ENCODE measurements at regions not wholly inside any gene's neighbourhood (a gene's known extent, or its start where the extent isn't known, plus 50 kb on each side); places are given as distances from the start of the nearest gene placed in this dataset.

DNA sequence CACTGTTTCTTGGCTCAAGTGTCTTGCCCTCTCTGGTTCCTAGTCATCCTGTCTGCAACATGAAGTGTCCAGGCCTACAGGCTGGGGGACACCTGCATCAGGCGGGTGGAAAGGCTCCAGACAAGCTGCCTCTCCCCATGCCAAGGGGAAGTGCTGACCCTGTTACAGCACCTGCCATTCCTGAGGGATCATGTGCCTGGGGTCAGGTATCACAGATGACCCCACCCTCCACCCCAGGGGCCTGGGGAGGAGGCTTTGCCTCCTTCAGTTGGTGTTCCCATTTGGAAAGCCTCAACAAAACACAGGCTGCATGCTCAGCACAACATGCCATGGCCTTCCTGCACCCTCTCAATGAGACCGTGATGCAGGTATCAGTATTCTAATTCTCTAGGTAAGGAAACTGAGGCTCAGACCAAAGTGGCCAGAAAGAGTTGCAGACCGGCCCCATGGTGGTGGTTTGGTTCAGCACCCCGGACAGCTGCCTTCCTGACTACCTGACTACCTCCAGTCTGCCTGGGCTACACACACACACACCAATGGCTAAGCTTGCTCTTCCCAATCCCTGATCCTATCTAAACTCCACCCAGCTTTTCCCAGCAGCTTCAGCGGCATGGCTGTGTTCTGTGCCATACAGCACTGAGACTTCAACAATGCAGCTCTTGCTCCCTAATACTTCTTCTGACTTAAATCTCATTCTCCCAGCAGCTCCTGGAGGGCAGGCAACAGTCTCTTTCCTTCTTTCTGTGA, 69.7 kb upstream of the LINGO1 start:
- TF ChIP-seq, protein P1, sequence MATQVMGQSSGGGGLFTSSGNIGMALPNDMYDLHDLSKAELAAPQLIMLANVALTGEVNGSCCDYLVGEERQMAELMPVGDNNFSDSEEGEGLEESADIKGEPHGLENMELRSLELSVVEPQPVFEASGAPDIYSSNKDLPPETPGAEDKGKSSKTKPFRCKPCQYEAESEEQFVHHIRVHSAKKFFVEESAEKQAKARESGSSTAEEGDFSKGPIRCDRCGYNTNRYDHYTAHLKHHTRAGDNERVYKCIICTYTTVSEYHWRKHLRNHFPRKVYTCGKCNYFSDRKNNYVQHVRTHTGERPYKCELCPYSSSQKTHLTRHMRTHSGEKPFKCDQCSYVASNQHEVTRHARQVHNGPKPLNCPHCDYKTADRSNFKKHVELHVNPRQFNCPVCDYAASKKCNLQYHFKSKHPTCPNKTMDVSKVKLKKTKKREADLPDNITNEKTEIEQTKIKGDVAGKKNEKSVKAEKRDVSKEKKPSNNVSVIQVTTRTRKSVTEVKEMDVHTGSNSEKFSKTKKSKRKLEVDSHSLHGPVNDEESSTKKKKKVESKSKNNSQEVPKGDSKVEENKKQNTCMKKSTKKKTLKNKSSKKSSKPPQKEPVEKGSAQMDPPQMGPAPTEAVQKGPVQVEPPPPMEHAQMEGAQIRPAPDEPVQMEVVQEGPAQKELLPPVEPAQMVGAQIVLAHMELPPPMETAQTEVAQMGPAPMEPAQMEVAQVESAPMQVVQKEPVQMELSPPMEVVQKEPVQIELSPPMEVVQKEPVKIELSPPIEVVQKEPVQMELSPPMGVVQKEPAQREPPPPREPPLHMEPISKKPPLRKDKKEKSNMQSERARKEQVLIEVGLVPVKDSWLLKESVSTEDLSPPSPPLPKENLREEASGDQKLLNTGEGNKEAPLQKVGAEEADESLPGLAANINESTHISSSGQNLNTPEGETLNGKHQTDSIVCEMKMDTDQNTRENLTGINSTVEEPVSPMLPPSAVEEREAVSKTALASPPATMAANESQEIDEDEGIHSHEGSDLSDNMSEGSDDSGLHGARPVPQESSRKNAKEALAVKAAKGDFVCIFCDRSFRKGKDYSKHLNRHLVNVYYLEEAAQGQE (IDR thresholded peaks at IDR 0.05; ENCODE audit: insufficient read depth in 1 of 2, low read depth in 2 of 2, low read length in 2 of 2), result peak; percentile 98 to 99
- no peak for TF ChIP-seq POLR2AphosphoS5 (IDR thresholded peaks at IDR 0.05; ENCODE audit: low read depth, low read length)
- TF ChIP-seq TAF1 (IDR thresholded peaks at IDR 0.05; ENCODE audit: borderline replicate concordance, insufficient read depth, low read length), result no peak
- no peak for TF ChIP-seq FOXP2 (optimal IDR thresholded peaks at IDR 0.05; ENCODE audit: borderline replicate concordance, extremely low read depth, extremely low read length, insufficient read depth)
- TF ChIP-seq SIN3A (IDR thresholded peaks at IDR 0.05; ENCODE audit: borderline replicate concordance, insufficient read depth, low read length), result no peak

Data from PFSK-1 (cell line).